OCI-LY1 (cell line): ENCODE measurements at regions not wholly inside any gene's neighbourhood (a gene's known extent, or its start where the extent isn't known, plus 50 kb on each side); places are given as distances from the start of the nearest gene placed in this dataset.

Source experiments
- CTCF ChIP-seq: fragments of 200-600 bp; sonication (generic), shearing (Covaris generic); IDR thresholded peaks from 2 replicates; pipeline ENCODE4 v1.5.1; 2017; ENCODE audit warnings: mild to moderate bottlenecking, antibody characterized with exemption, low read length, moderate library complexity, mixed read lengths
- EZH2 ChIP-seq: fragments of 200-600 bp; sonication (generic), shearing (Covaris generic); IDR thresholded peaks from 2 replicates; pipeline ENCODE4 v1.8.0; 2017; ENCODE audit warnings: borderline replicate concordance, mixed run types, mild to moderate bottlenecking, antibody characterized with exemption, low read length, moderate library complexity, mixed read lengths

GRCh38 chr4:151831526-151831925 is 70.7 kb upstream of the GATB start:
- TF ChIP-seq CTCF, result no peak
- TF ChIP-seq EZH2, result no peak
